H1 (cell line): ENCODE measurements at regions not wholly inside any gene's neighbourhood (a gene's known extent, or its start where the extent isn't known, plus 50 kb on each side); places are given as distances from the start of the nearest gene placed in this dataset.

ENCODE experiments used
- CHD7 ChIP-seq: fragments of 300-600 bp; sonication (generic); IDR thresholded peaks from 2 replicates; pipeline ENCODE4 v1.7.1; 2012; ENCODE audit warnings: low read length, moderate library complexity, mild to moderate bottlenecking, inconsistent platforms; ENCODE audit not compliant: insufficient replicate concordance
- KDM1A ChIP-seq: fragments of 200-600, 300-600 bp; sonication (generic); IDR thresholded peaks from 2 replicates; pipeline ENCODE4 v1.7.1; 2016; ENCODE audit warnings: mild to moderate bottlenecking, low read length, borderline replicate concordance
- KDM5A ChIP-seq: fragments of 200-600 bp; IDR thresholded peaks from 2 replicates; pipeline ENCODE4 v1.7.1; 2012; ENCODE audit warnings: mild to moderate bottlenecking, low read length, inconsistent platforms, mixed read lengths
- POLR2AphosphoS5 ChIP-seq: IDR thresholded peaks from 2 replicates; pipeline ENCODE4 v1.6.1; 2011; ENCODE audit warnings: low read depth, low read length
- RAD21 ChIP-seq, 2 experiments: IDR thresholded peaks in 1 of 2; conservative IDR thresholded peaks in 1 of 2; 2 replicates each; pipeline ENCODE4 v1.6.1; 2011; ENCODE audit warnings: low read depth in 2 of 2, low read length in 2 of 2, improper control_type of control experiment in 1 of 2, inconsistent platforms in 1 of 2, mild to moderate bottlenecking in 1 of 2, moderate library complexity in 1 of 2
- RFX5 ChIP-seq: IDR thresholded peaks from 2 replicates; pipeline ENCODE4 v1.6.1; 2011; ENCODE audit warnings: low read depth, low read length, improper control_type of control experiment, borderline replicate concordance
- RNF2 ChIP-seq: fragments of 200-900, 300-1000 bp; sonication (generic); IDR thresholded peaks from 2 replicates; pipeline ENCODE4 v1.7.1; 2016; ENCODE audit warnings: borderline replicate concordance, low read depth, mild to moderate bottlenecking, antibody characterized with exemption, low read length; ENCODE audit not compliant: poor library complexity, severe bottlenecking; ENCODE audit errors: missing control alignments
- SP4 ChIP-seq: IDR thresholded peaks from 2 replicates; pipeline ENCODE4 v1.6.1; 2012; ENCODE audit warnings: low read length, inconsistent platforms
- TEAD4 ChIP-seq: IDR thresholded peaks from 2 replicates; pipeline ENCODE4 v1.6.1; 2012; ENCODE audit warnings: low read depth, low read length, inconsistent platforms, mixed read lengths

DNA sequence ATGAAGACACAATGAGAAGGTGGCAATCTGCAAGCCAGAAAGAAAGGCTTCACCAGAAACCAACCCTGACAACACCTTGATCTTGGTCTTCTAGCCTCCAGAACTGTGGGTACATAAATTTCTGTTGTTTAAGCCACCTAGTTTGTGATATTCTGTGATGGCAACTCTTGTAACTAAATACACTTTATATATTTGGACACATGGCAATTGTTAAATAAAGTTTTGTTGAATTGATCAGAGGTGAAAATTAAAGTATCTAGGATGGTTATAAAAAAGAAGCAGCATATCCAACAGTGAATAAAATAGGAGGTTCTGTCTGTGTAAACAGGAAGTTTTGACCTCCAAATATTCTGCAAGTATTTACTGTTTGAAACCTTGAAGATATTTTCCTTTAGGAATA is 516.3 kb downstream of the SOX5 start (continued):
- TF ChIP-seq CHD7: no peak
- no peak for TF ChIP-seq SP4
- no peak for TF ChIP-seq RFX5
- no peak for TF ChIP-seq KDM1A
- TF ChIP-seq RNF2: no peak
- TF ChIP-seq KDM5A: no peak
- TF ChIP-seq TEAD4: no peak
- no peak for TF ChIP-seq POLR2AphosphoS5
- TF ChIP-seq RAD21 (IDR thresholded peaks at IDR 0.05 in 1 of 2, conservative IDR thresholded peaks at IDR 0.05 in 1 of 2; ENCODE audit: low read depth in 2 of 2, low read length in 2 of 2): no peak
